CD4-positive, alpha-beta T cell treated with Interleukin-15 for 1 hour (primary cell): ENCODE measurements at regions not wholly inside any gene's neighbourhood (a gene's known extent, or its start where the extent isn't known, plus 50 kb on each side); places are given as distances from the start of the nearest gene placed in this dataset.
A peak's percentile ranks its signal among the peaks of the same experiment; 100 is the strongest.
"Not testable (repeated sequence)": the region's sequence is repeated elsewhere in the genome, so short reads cannot be mapped to it uniquely, and the experiment has no call there.

Experiments used
- DNase-seq: peaks from one replicate; pipeline ENCODE4 v3.0.0-alpha.2; 2020

GRCh38 chr12:75658901-75659823, 147.8 kb upstream of the KRR1 start:
- no peak for DNase-seq

DNA sequence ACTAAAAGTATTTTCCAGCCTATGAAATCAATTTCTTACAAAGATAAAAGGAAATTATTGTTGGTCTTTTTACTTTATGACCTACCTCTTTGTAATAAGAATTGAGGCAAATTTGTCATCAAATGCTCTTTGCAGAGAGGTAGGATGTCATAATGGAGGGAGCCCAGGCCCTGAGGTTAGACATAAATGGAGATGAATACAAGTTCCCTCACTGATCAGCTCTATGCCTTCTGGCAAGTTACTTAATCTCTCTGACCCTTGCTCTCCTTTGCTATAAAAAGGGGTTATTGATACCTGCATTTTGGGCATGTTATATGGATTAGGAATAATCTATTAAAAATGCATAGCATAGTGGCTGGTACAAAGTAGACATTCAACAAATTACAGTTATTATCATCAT, 146.9 kb upstream of the KRR1 start:
- no peak for DNase-seq

DNA sequence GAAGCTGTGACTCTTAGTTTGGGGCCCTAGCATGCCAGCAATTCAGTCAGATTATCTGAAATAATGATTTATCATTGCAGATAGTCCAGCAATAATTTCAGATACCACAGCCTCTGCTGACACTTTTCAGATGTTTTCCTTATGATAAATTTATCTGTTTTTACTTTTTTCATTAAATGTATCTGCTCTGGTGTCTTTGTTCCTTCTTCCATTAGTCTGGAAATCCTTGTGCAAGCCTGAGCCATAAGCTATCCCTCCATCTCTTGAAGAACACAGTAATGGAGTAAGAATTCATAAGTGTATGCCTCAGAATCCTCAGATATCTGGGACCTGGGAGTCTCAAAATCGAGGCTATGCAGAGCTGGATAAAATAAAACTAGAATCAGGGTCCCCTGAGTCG, 146.4 kb upstream of the KRR1 start:
- no peak for DNase-seq

GRCh38 chr12:75657354-75657753, 145.9 kb upstream of the KRR1 start:
- DNase-seq, result not testable (repeated sequence)

- no peak for DNase-seq
These were observed 145.2 kb upstream of the KRR1 start for GRCh38 chr12:75656648-75657047.

DNA sequence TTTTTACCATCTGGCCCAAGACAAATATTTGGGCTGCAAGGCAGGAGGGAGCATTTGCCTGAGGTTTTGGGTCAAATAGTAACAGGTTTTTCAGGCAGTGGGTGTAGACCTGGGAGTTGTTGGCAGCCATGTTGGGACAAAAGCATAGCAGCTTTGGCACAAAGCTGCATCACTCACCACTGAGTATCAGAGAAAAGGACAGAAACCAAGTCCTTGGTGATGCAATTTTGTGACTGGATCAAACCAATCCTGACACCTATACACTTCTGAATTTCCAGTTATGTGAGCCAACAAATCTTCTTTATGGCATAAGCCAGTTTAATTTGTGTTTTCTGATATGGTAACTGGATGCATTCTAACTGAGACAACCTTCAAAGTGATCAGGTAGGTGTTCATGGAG, 144.8 kb upstream of the KRR1 start:
- DNase-seq, result no peak

DNA sequence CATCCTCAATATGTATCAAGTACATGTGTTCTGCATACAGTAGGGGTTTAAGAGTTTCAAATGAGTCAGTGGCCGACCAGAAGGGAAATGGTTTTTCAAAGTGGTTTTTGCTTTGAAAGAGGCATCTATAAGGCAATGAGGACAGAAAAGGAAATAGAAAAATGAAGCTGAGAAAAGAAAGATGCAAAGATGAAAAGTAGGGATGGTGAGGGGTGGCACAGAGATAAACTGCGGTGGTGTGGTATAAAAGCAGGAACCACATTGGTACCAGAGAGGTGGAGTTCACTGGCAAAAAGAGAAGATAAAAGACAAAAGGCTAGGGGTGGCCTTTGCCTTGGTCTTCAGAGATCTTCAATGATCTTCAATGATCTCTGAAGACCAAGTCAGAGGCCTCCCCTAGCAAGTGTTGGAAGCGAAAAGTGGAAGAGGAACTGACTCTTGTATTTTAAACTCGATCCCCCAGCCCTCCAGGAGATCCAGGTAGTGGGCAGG, 144.0 kb upstream of the KRR1 start:
- no peak for DNase-seq

DNA sequence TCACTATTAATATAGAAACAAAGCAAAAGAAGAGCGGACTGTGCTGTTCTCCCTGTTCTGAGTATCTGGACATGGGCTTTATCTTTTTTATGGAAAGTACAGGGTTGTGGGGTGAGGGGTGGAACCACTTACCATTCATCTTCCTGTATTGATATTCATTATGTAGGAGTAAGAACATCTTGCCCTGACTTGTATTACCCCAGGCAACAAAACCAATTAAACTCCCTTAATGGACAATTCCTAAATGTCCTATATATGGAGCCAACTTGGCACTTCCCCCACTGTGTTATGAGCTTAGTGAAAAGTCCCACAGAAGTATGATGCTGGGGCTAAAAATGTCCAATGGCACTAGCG, 139.9 kb upstream of the KRR1 start:
- DNase-seq, result no peak

GRCh38 chr12:75650595-75651341, 139.4 kb upstream of the KRR1 start:
- DNase-seq, result no peak

GRCh38 chr12:75650100-75650499, 138.7 kb upstream of the KRR1 start:
- no peak for DNase-seq

DNA sequence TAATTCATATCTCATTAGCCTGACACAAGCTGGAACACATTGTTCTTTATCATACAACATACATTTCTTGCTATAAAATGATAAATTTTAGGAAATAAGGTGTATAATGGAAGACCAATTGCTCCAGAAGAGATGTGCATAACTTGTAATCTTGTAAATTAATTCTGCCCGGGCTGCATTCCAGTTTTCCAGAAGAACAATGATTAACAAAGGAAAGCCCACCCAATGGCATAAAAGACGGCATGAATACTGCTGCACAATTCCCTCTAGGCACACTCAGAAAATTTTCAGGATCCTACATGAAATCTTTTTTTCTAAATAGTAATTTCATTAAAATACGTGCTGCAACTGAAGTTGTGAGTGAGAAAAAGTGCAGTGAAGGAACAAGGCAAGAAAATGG, 137.4 kb upstream of the KRR1 start:
- no peak for DNase-seq

GRCh38 chr12:75646329-75647210, 135.2 kb upstream of the KRR1 start:
- DNase-seq, result no peak

- no peak for DNase-seq
These were observed 133.2 kb upstream of the KRR1 start for GRCh38 chr12:75644472-75645072.

- DNase-seq, result not testable (repeated sequence)
These were observed 131.7 kb upstream of the KRR1 start for GRCh38 chr12:75643119-75643518.

- no peak for DNase-seq
These were observed 130.8 kb upstream of the KRR1 start for GRCh38 chr12:75642226-75642625.

GRCh38 chr12:75641031-75641780, 129.8 kb upstream of the KRR1 start:
- DNase-seq, result peak; percentile 17

- no peak for DNase-seq
These were observed 127.4 kb upstream of the KRR1 start for GRCh38 chr12:75638792-75639191.

DNA sequence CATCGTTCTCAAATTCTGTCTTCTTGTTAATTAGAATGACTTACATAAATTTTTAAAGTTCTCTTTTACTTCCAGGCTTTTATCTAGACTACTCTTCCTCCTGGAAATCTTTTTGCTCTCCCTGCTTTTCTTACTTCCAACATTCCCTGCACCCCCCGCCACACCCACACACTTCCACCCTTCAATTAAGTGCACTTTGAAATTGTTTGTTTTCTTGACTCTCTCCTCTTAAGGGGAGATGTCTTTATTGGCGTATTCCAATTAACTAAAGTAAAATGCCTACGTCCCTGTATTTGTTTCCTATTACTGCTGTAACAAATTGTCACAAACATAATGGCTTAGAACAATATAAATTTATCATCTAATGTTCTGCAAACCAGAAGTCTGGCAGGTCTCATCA, 125.2 kb upstream of the KRR1 start:
- no peak for DNase-seq

- no peak for DNase-seq
These were observed 124.4 kb upstream of the KRR1 start for GRCh38 chr12:75635606-75636444.

DNA sequence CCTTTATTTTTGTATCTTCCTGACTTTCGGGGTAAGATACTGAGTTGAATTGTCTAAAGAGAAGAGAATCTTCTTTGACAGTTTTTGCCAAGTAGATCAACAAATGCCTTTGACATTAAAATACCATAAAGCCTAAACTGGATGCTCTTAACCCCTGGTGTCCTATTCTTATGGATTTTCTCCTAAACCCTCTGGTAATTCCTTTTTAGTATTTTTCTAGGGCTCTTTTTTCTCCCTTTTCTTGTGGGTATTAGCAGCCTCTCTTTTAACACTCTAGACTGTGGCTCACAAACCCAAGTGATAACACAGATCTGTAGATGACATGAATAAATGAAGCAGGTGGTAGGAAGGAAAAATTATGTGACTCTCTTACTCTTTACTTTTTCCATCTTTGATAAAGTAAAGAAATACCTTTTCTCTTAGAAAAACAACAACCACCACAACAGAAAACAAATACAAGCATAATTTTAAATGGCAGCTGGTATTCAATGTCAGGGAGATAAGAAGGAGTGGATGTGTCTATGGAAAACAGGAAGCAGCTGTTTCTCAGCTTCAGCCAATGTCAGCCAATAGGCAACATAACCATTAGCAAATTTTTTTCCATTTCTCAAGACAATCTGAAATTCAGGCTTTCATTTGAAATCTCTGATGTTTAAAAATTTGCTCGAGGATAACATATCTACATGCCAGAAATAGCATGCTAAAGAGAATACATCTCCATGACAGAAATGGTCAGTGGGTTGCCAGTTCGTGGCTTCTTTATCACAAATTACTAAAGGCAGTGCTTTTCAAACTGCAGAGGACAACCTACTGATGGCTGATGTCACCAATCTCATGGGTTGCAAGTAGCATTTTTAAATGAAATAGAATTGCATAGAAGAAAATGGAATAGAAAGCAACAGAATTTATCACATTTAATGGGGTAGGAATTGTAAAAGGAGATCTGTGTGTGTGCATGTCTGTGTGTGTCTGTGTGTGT, 123.1 kb upstream of the KRR1 start:
- no peak for DNase-seq
